Smooth muscle cell (in vitro differentiated cells): ENCODE measurements at regions not wholly inside any gene's neighbourhood (a gene's known extent, or its start where the extent isn't known, plus 50 kb on each side); places are given as distances from the start of the nearest gene placed in this dataset.

Experiments used
- DNase-seq: peaks from one replicate; lab custom pipeline; 2025; ENCODE audit not compliant: unreplicated experiment; lab: John Stamatoyannopoulos, UW
- H2AFZ ChIP-seq: fragments of 200-600 bp; sonication (generic); 2 replicates; pipeline ENCODE4 v1.6.0; 2016; ENCODE audit warnings: antibody characterized with exemption, low read depth, mild to moderate bottlenecking
- H3F3A ChIP-seq: fragments of 200-600 bp; sonication (generic); 2 replicates; pipeline ENCODE4 v1.6.0; 2017; ENCODE audit warnings: antibody characterized with exemption, low read depth
- H3K27ac ChIP-seq: fragments of 200-600 bp; sonication (generic); 2 replicates; pipeline ENCODE4 v1.5.1; 2016; ENCODE audit warnings: low read depth, mild to moderate bottlenecking
- H3K27me3 ChIP-seq: fragments of 200-600 bp; sonication (generic); 2 replicates; pipeline ENCODE4 v1.6.1; 2016; ENCODE audit warnings: low read depth, mild to moderate bottlenecking
- H3K36me3 ChIP-seq: fragments of 200-600 bp; sonication (generic); 2 replicates; pipeline ENCODE4 v1.5.1; 2016; ENCODE audit warnings: low read depth
- H3K4me1 ChIP-seq: fragments of 200-600 bp; sonication (generic); 2 replicates; pipeline ENCODE4 v1.5.1; 2016; ENCODE audit warnings: low read depth
- H3K4me2 ChIP-seq: fragments of 200-600 bp; sonication (generic); 2 replicates; pipeline ENCODE4 v1.6.0; 2016; ENCODE audit warnings: mild to moderate bottlenecking
- H3K4me3 ChIP-seq: fragments of 200-600 bp; sonication (generic); 2 replicates; pipeline ENCODE4 v1.5.1; 2016; ENCODE audit warnings: mild to moderate bottlenecking
- H3K79me2 ChIP-seq: fragments of 200-600 bp; sonication (generic); 2 replicates; pipeline ENCODE4 v1.6.0; 2016; ENCODE audit warnings: low read depth, mild to moderate bottlenecking
- H3K9ac ChIP-seq: fragments of 200-600 bp; sonication (generic); 2 replicates; pipeline ENCODE4 v1.6.0; 2016; ENCODE audit warnings: low read depth
- H3K9me3 ChIP-seq: fragments of 200-600 bp; sonication (generic); replicated peaks from 2 replicates; pipeline ENCODE4 v1.5.1; 2016; ENCODE audit warnings: low read depth
- H4K20me1 ChIP-seq: fragments of 200-600 bp; sonication (generic); 2 replicates; pipeline ENCODE4 v1.6.0; 2016; ENCODE audit warnings: low read depth
- CTCF ChIP-seq: fragments of 200-600 bp; sonication (generic); IDR thresholded peaks from 2 replicates; pipeline ENCODE4 v1.5.1; 2017; ENCODE audit warnings: borderline replicate concordance, mild to moderate bottlenecking, antibody characterized with exemption; ENCODE audit not compliant: insufficient read depth, poor library complexity, severe bottlenecking
- WGBS: methylation state at CpG from one replicate; pipeline ENCODE4 v1.1.7; 2016; ENCODE audit warnings: low lambda C conversion rate; 5-methylcytosine and 5-hydroxymethylcytosine counted together

- no peak for DNase-seq
- Histone ChIP-seq H3K4me3 (no peak overlapping the region), H3K79me2 (no peaks in the 10 kb centered on the region), H2AFZ (no peak overlapping the region), H3K9me3 (no peaks in the 10 kb centered on the region), H3K27ac (no peak overlapping the region), H4K20me1 (no peaks in the 10 kb centered on the region), H3K4me2 (no peak overlapping the region), H3K36me3 (no peaks in the 10 kb centered on the region), H3K9ac (no peak overlapping the region), H3F3A (no peaks in the 10 kb centered on the region), H3K27me3 (no peaks in the 10 kb centered on the region), H3K4me1 (no peaks in the 10 kb centered on the region)
- TF ChIP-seq CTCF = no peak
- WGBS = 80% methylated on average over 4 of the region's 4 CpGs
Observed at GRCh38 chr10:44755481-44755880, 155.7 kb upstream of the TMEM72 start.

- Histone ChIP-seq H3K27ac (no peak overlapping the region), H2AFZ (no peak overlapping the region), H3K79me2 (no peaks in the 10 kb centered on the region), H3K9ac (no peak overlapping the region), H3K9me3 (no peaks in the 10 kb centered on the region), H3K36me3 (no peaks in the 10 kb centered on the region), H3K4me1 (no peaks in the 10 kb centered on the region), H3K4me2 (no peak overlapping the region), H3K4me3 (no peak overlapping the region), H4K20me1 (no peaks in the 10 kb centered on the region), H3K27me3 (no peaks in the 10 kb centered on the region), H3F3A (no peaks in the 10 kb centered on the region)
- DNase-seq = no peak
- no peak for TF ChIP-seq CTCF
- 94% methylated on average over 6 of the region's 6 CpGs for WGBS
Observed at GRCh38 chr10:44756216-44756615, 154.9 kb upstream of the TMEM72 start.

DNA sequence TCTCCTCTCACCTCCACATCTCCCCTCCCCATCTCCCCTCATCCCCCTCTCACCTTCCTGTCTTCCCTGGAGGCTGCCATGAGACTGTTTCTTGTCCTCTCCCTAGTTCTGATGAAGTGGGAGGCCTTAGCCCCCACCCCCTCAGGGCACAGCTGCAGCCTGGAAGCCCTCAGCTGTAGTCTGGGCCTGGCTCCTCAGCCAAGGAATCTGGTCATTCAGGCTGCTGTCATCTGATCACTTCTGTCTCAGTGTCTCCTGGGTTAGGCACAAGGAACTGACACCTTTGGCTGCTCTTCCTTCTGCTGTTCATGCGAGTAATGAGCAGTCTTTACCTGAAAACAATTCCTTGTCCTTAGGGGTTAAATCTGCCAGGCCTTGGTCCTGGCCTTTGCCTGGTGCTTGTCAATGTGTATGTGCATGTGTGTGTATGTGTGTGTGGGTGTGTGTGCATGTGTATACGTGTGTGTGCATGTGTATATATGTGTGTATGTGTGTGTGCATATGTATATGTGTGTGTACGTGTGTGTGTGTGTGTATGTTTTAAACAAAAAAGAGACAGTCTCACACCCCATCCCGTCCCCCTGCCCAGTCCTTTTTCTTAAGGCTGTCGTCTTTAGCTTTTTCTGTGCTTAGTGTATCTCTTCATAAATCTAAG lies 153.5 kb upstream of the TMEM72 start:
- H3K27ac ChIP-seq = no peak overlapping the region
- H4K20me1 ChIP-seq = no peaks in the 10 kb centered on the region
- no peaks in the 10 kb centered on the region for H3K79me2 ChIP-seq
- H3K4me1 ChIP-seq = no peaks in the 10 kb centered on the region
- H3K9ac ChIP-seq = no peak overlapping the region
- no peaks in the 10 kb centered on the region for H3F3A ChIP-seq
- no peaks in the 10 kb centered on the region for H3K9me3 ChIP-seq
- H3K36me3 ChIP-seq = no peaks in the 10 kb centered on the region
- 79% methylated on average over 5 of the region's 5 CpGs for WGBS
- H2AFZ ChIP-seq = no peak overlapping the region
- TF ChIP-seq CTCF = no peak
- no peak overlapping the region for H3K4me2 ChIP-seq
- DNase-seq = no peak
- no peaks in the 10 kb centered on the region for H3K27me3 ChIP-seq
- H3K4me3 ChIP-seq = no peak overlapping the region

GRCh38 chr10:44759122-44759521 lies 152.0 kb upstream of the TMEM72 start:
- H2AFZ ChIP-seq = no peak overlapping the region
- no peak overlapping the region for H3K27ac ChIP-seq
- no peaks in the 10 kb centered on the region for H3F3A ChIP-seq
- no peaks in the 10 kb centered on the region for H3K4me1 ChIP-seq
- H4K20me1 ChIP-seq = no peaks in the 10 kb centered on the region
- 64% methylated on average over 5 of the region's 5 CpGs for WGBS
- TF ChIP-seq CTCF = no peak
- no peak overlapping the region for H3K9ac ChIP-seq
- H3K9me3 ChIP-seq = no peaks in the 10 kb centered on the region
- no peak overlapping the region for H3K4me2 ChIP-seq
- no peaks in the 10 kb centered on the region for H3K27me3 ChIP-seq
- no peaks in the 10 kb centered on the region for H3K79me2 ChIP-seq
- DNase-seq = no peak
- no peaks in the 10 kb centered on the region for H3K36me3 ChIP-seq
- no peak overlapping the region for H3K4me3 ChIP-seq
